K562 (cell line): ENCODE measurements at regions not wholly inside any gene's neighbourhood (a gene's known extent, or its start where the extent isn't known, plus 50 kb on each side); places are given as distances from the start of the nearest gene placed in this dataset.

Experiments used
- CEBPB ChIP-seq: fragments of 450-650 bp; IDR thresholded peaks from 2 replicates; pipeline ENCODE4 v1.6.1; 2016; ENCODE audit warnings: missing genetic modification characterization, missing compliant biosample characterization
- CEBPG ChIP-seq, 3 experiments: fragments of 200-800 bp in 1 of 3; sonication (Bioruptor generic) in 1 of 3; sonication (generic) in 1 of 3; formaldehyde crosslinking in 1 of 3; IDR thresholded peaks in 2 of 3; conservative IDR thresholded peaks in 1 of 3; 2 replicates each; pipeline versions ENCODE4 v1.6.1 to v1.8.0; 2016 to 2022; ENCODE audit warnings: missing compliant biosample characterization in 2 of 3, missing genetic modification characterization in 2 of 3, mild to moderate bottlenecking in 1 of 3, missing genetic modification reagents in 1 of 3
- PRDM10 ChIP-seq: fragments of 450-650 bp; IDR thresholded peaks from 2 replicates; pipeline ENCODE4 v1.6.1; 2018; ENCODE audit not compliant: partially characterized antibody
- SNRNP70 ChIP-seq: fragments of 200-400 bp; formaldehyde crosslinking; optimal IDR thresholded peaks from 2 replicates; pipeline ENCODE3; 2017; ENCODE audit warnings: low read depth, low read length
- TEAD1 ChIP-seq, 2 experiments: fragments of 450-650 bp in 1 of 2; sonication (generic) in 1 of 2; formaldehyde crosslinking; IDR thresholded peaks; 2 replicates each; pipeline versions ENCODE4 v1.4.0 to v1.8.0; 2020 to 2022; ENCODE audit warnings: mild to moderate bottlenecking in 2 of 2, missing genetic modification reagents in 1 of 2
- U2AF1 ChIP-seq: fragments of 200-400 bp; formaldehyde crosslinking; optimal IDR thresholded peaks from 2 replicates; pipeline ENCODE3; 2017; ENCODE audit warnings: mild to moderate bottlenecking, low read depth, low read length, moderate library complexity
- ZNF24 ChIP-seq: fragments of 450-650 bp; IDR thresholded peaks from 2 replicates; pipeline ENCODE4 v1.6.1; 2016
- ZSCAN32 ChIP-seq: fragments of 450-650 bp; formaldehyde crosslinking; IDR thresholded peaks from 2 replicates; pipeline ENCODE4 v1.4.0; 2020; ENCODE audit warnings: mild to moderate bottlenecking, moderate library complexity

- no peak for TF ChIP-seq CEBPG (CRISPR knock-in tag; IDR thresholded peaks at IDR 0.05)
- TF ChIP-seq CEBPG (tag; conservative IDR thresholded peaks at IDR 0.05 in 1 of 2, IDR thresholded peaks at IDR 0.05 in 1 of 2): peak; percentile 76 to 85; a peak in 3 of 4 replicates
- peak; percentile 35 to 45; a peak in 3 of 4 replicates for TF ChIP-seq TEAD1 (CRISPR knock-in tag; IDR thresholded peaks at IDR 0.05)
- no peak for TF ChIP-seq PRDM10
- no peak for TF ChIP-seq SNRNP70
- no peak for TF ChIP-seq U2AF1
- peak; percentile 78 for TF ChIP-seq CEBPB (tag)
- TF ChIP-seq ZSCAN32 (CRISPR knock-in tag): no peak
- TF ChIP-seq ZNF24: no peak
These were observed 100.3 kb upstream of the LIPC start (continued) for GRCh38 chr15:58331560-58331912.
